HEK293T (cell line): ENCODE measurements at regions not wholly inside any gene's neighbourhood (a gene's known extent, or its start where the extent isn't known, plus 50 kb on each side); places are given as distances from the start of the nearest gene placed in this dataset.
A peak's percentile ranks its signal among the peaks of the same experiment; 100 is the strongest.

ENCODE experiments used
- CTCF ChIA-PET: fragments of 350-600 bp; formaldehyde crosslinking; extraction: SDS; loops from one replicate; lab custom pipeline; 2021; ENCODE audit warnings: antibody characterized with exemption, inconsistent platforms; lab: Yijun Ruan, JAX
- POLR2A ChIA-PET: fragments of 350-600 bp; formaldehyde crosslinking; extraction: SDS; loops from one replicate; lab custom pipeline; 2020; ENCODE audit warnings: antibody characterized with exemption, inconsistent platforms; lab: Yijun Ruan, JAX
- DNase-seq: peaks from one replicate; pipeline ENCODE4 v3.0.0; 2012; ENCODE audit warnings: mixed read lengths; ENCODE audit errors: extremely low spot score
- ARNT ChIP-seq: fragments of 450-650 bp; IDR thresholded peaks from 2 replicates; pipeline ENCODE4 v1.6.1; 2017; ENCODE audit warnings: mild to moderate bottlenecking
- BHLHE40 ChIP-seq: fragments of 450-650 bp; IDR thresholded peaks from 2 replicates; pipeline ENCODE4 v1.6.1; 2016; ENCODE audit warnings: mild to moderate bottlenecking, moderate library complexity, borderline replicate concordance
- CTBP1 ChIP-seq: fragments of 450-650 bp; IDR thresholded peaks from 2 replicates; pipeline ENCODE4 v1.6.1; 2016; ENCODE audit warnings: borderline replicate concordance
- ELF4 ChIP-seq: fragments of 450-650 bp; IDR thresholded peaks from 2 replicates; pipeline ENCODE4 v1.6.1; 2017; ENCODE audit warnings: antibody characterized with exemption
- FOXA1 ChIP-seq: fragments of 450-650 bp; IDR thresholded peaks from 2 replicates; pipeline ENCODE4 v1.6.1; 2016; ENCODE audit warnings: mild to moderate bottlenecking
- FOXK2 ChIP-seq: fragments of 450-650 bp; IDR thresholded peaks from 2 replicates; pipeline ENCODE4 v1.6.1; 2016; ENCODE audit warnings: mild to moderate bottlenecking
- FOXM1 ChIP-seq: fragments of 450-650 bp; IDR thresholded peaks from 2 replicates; pipeline ENCODE4 v1.6.1; 2017; ENCODE audit warnings: mild to moderate bottlenecking, borderline replicate concordance
- HDGF ChIP-seq: fragments of 450-650 bp; IDR thresholded peaks from 2 replicates; pipeline ENCODE4 v1.6.1; 2017; ENCODE audit warnings: antibody characterized with exemption, borderline replicate concordance
- L3MBTL2 ChIP-seq: fragments of 450-650 bp; conservative IDR thresholded peaks from 2 replicates; pipeline ENCODE4 v1.6.1; 2016; ENCODE audit warnings: mild to moderate bottlenecking
- LEF1 ChIP-seq: fragments of 450-650 bp; IDR thresholded peaks from 2 replicates; pipeline ENCODE4 v1.6.1; 2017; ENCODE audit warnings: mild to moderate bottlenecking, borderline replicate concordance
- NFRKB ChIP-seq: fragments of 450-650 bp; IDR thresholded peaks from 2 replicates; pipeline ENCODE4 v1.6.1; 2016; ENCODE audit warnings: mild to moderate bottlenecking, moderate library complexity
- PKNOX1 ChIP-seq: fragments of 450-650 bp; IDR thresholded peaks from 2 replicates; pipeline ENCODE4 v1.6.1; 2016
- SP1 ChIP-seq: fragments of 450-650 bp; IDR thresholded peaks from 2 replicates; pipeline ENCODE4 v1.6.1; 2017
- SUZ12 ChIP-seq: fragments of 450-650 bp; IDR thresholded peaks from 2 replicates; pipeline ENCODE4 v1.6.1; 2016; ENCODE audit warnings: mild to moderate bottlenecking
- TARDBP ChIP-seq: fragments of 450-650 bp; IDR thresholded peaks from 2 replicates; pipeline ENCODE4 v1.6.1; 2016
- ZNF384 ChIP-seq: fragments of 450-650 bp; IDR thresholded peaks from 2 replicates; pipeline ENCODE4 v1.6.1; 2016

GRCh38 chr9:73565026-73565425 is 413.4 kb downstream of the ANXA1 start:
- CTCF ChIA-PET, result no interaction called here
- POLR2A ChIA-PET, result no interaction called here
- TF ChIP-seq FOXA1 (no peak), TARDBP (no peak), BHLHE40 (no peak), SP1 (no peak), PKNOX1 (no peak), LEF1 (no peak), NFRKB (no peak), HDGF (no peak), SUZ12 (no peak), ELF4 (no peak), L3MBTL2 (no peak)
- no peak for DNase-seq

DNA sequence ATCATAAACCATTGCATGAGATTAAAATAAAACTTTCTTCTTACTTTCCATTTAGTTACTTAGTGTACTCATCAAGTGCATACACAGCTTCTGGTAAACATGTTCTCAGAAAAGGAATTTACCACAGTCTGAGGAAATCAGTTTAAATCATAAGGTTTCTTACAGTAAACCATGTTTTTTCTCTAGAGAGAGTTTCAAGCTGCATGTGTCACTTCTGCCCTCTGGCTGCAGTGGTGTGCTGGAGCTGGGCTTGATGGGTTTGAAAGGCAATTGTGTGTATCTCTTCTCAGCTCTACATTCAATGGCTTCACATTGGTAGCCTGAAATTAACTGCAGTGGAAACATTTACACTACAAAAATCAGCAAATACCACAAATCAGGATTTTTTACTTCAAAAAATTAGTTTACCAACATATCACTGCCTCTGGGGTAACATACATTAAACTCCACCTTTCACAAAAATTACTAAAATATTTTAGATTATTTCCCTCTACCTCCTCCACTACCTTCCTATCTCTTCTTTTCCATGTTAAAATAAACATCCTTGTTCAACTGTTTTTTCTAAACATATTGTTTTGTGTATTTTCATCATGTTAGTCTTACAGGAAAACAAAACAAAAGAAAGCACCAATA is 414.3 kb downstream of the ANXA1 start:
- no peak for TF ChIP-seq NFRKB
- no peak for TF ChIP-seq BHLHE40
- TF ChIP-seq TARDBP, result no peak
- TF ChIP-seq FOXA1, result no peak
- no peak for TF ChIP-seq ELF4
- no peak for TF ChIP-seq ARNT
- no peak for TF ChIP-seq HDGF
- TF ChIP-seq SUZ12, result no peak
- no peak for TF ChIP-seq SP1
- no peak for TF ChIP-seq LEF1
- no peak for TF ChIP-seq CTBP1
- TF ChIP-seq FOXM1, result no peak
- TF ChIP-seq L3MBTL2, result no peak
- TF ChIP-seq ZNF384, result no peak
- TF ChIP-seq PKNOX1, result no peak
- no peak for TF ChIP-seq FOXK2
- DNase-seq, result peak; percentile 11

DNA sequence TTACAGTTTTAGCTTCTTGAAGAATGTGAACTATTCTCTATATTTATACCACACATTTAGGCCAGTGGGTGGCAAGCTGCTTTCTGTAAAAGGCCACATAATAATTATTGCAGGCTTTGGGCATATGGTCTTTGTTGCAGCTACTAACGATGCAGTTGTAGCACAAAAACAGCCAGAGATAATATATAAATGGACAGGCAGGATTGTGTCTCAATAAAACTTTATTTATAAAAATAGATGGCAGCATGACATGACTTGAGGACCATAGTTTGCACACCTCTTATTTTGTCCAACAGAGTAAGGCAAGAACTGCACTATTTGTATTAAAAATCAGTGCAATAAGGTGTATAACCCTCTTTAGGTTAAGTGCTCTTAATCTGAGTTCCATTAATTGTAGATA is 415.0 kb downstream of the ANXA1 start:
- ChIA-PET POLR2A (no interaction called here), CTCF (no interaction called here)
- TF ChIP-seq NFRKB (no peak), BHLHE40 (no peak), FOXK2 (no peak), HDGF (no peak), SP1 (no peak), CTBP1 (no peak), TARDBP (no peak), FOXM1 (no peak), SUZ12 (no peak), ARNT (no peak), ELF4 (no peak), ZNF384 (no peak), LEF1 (no peak), PKNOX1 (no peak), L3MBTL2 (no peak)
- no peak for DNase-seq

More for the DNA sequence above, 414.3 kb downstream of the ANXA1 start:
- ChIA-PET CTCF (interaction anchor here (1.0 kb wide), 1 partner anchor 365 kb away, joined by 4 read pairs; no protein-coding TSS in a partner anchor), POLR2A (no interaction called here)

GRCh38 chr9:73573235-73573634 is 421.6 kb downstream of the ANXA1 start:
- POLR2A ChIA-PET, result no interaction called here

DNA sequence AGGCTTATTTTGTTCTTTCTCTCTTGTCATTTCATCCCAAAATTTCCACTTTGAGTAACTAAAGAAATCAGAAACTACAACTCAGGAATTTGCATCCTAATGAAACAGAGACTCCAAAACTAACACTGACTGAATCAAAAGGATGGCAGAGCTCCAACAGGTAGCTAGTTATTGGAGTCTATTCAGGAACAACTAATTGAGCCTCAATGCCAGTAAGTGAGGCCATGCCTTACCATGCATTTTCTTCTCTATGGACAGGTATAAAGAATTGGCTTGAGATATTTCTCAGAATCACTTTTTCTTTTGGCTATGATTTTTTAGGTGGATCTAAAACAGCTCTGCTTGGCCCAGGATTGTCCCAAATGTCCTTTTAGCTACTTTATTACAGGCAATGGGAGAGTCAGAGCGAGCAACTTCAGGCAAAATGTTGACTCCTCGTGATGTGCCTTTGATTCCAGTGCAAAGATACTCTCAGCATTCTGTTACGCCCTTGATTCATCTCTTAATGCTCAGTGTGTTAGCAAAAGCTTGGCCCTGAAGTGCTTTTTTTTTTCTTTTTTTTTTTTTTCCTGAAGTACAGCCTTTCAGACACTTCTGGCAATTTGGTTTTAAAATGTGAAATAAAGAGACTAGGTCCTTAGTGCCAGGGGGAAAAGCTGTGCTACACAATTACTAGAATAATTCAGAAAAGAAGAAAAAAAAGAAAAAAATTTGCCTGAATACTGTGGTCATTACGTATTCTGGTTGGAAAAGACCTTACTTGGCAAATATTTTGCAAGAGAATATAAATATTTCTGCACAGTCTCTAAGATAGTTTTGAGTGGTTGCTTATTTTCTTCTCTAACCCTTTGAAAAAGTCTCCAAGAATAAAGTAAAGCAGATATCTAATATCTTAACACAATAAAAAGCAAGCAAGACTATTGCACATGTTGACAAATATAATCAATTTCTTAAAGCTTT is 423.7 kb downstream of the ANXA1 start:
- DNase-seq, result no peak
- ChIA-PET CTCF (no interaction called here), POLR2A (no interaction called here)
- no peak for TF ChIP-seq LEF1
- no peak for TF ChIP-seq FOXM1
- no peak for TF ChIP-seq ELF4
- no peak for TF ChIP-seq BHLHE40
- TF ChIP-seq ZNF384, result no peak
- TF ChIP-seq NFRKB, result no peak
- TF ChIP-seq SP1, result no peak
- TF ChIP-seq FOXA1, result no peak
- TF ChIP-seq TARDBP, result no peak
- TF ChIP-seq PKNOX1, result no peak
- no peak for TF ChIP-seq FOXK2
- no peak for TF ChIP-seq ARNT
- no peak for TF ChIP-seq HDGF
- no peak for TF ChIP-seq L3MBTL2

More at GRCh38 chr9:73573235-73573634, 421.6 kb downstream of the ANXA1 start:
- DNase-seq, result no peak
- CTCF ChIA-PET, result no interaction called here
- TF ChIP-seq PKNOX1, result no peak
- TF ChIP-seq L3MBTL2, result no peak
- TF ChIP-seq HDGF, result no peak
- no peak for TF ChIP-seq SP1
